ENCODE measurements at regions not wholly inside any gene's neighbourhood (a gene's known extent, or its start where the extent isn't known, plus 50 kb on each side); places are given as distances from the start of the nearest gene placed in this dataset.

- Histone ChIP-seq H3K4me1 (no peaks in the 10 kb centered on the region), H3K4me3 (no peak overlapping the region), H3K9me3 (no peaks in the 10 kb centered on the region), H3K9ac (ENCODE audit: low read depth in 2 of 2, low read length in 2 of 2) (no peak overlapping the region), H3K27ac (no peak overlapping the region), H3K36me3 (no peaks in the 10 kb centered on the region), H3K27me3 (no peaks in the 10 kb centered on the region)
- intact Hi-C loops (cut with DNase I): no loop called here
- TF ChIP-seq CTCF (IDR thresholded peaks at IDR 0.05): no peak
- DNase-seq: no peak
Measured at GRCh38 chr1:163761898-163762297, 440.1 kb downstream of the NUF2 start.

GRCh38 chr1:163766257-163766918 lies 444.6 kb downstream of the NUF2 start:
- Histone ChIP-seq H3K27ac (no peak overlapping the region), H3K9me3 (no peaks in the 10 kb centered on the region), H3K9ac (ENCODE audit: low read depth in 2 of 2, low read length in 2 of 2) (no peak overlapping the region), H3K27me3 (no peaks in the 10 kb centered on the region), H3K4me1 (no peaks in the 10 kb centered on the region), H3K36me3 (no peaks in the 10 kb centered on the region), H3K4me3 (no peak overlapping the region)
- intact Hi-C loops (cut with DNase I): no loop called here
- DNase-seq: no peak
- TF ChIP-seq CTCF (IDR thresholded peaks at IDR 0.05): no peak

GRCh38 chr1:163768576-163768975 lies 446.8 kb downstream of the NUF2 start:
- Histone ChIP-seq H3K27me3 (no peaks in the 10 kb centered on the region), H3K27ac (no peak overlapping the region), H3K9ac (ENCODE audit: low read depth in 2 of 2, low read length in 2 of 2) (no peak overlapping the region), H3K4me1 (no peaks in the 10 kb centered on the region), H3K9me3 (no peaks in the 10 kb centered on the region), H3K36me3 (no peaks in the 10 kb centered on the region), H3K4me3 (no peak overlapping the region)
- no peak for TF ChIP-seq CTCF (IDR thresholded peaks at IDR 0.05)
- no peak for DNase-seq
- intact Hi-C loops (cut with DNase I): no loop called here

- Histone ChIP-seq H3K9me3 (no peaks in the 10 kb centered on the region), H3K4me3 (no peak overlapping the region), H3K9ac (ENCODE audit: low read depth in 2 of 2, low read length in 2 of 2) (no peak overlapping the region), H3K27me3 (no peaks in the 10 kb centered on the region), H3K27ac (no peak overlapping the region), H3K4me1 (no peaks in the 10 kb centered on the region), H3K36me3 (no peaks in the 10 kb centered on the region)
- DNase-seq: no peak
- TF ChIP-seq CTCF (IDR thresholded peaks at IDR 0.05): no peak
- intact Hi-C loops (cut with DNase I): no loop called here
Measured at GRCh38 chr1:163770265-163770664, 448.5 kb downstream of the NUF2 start.

GRCh38 chr1:163771637-163772036 lies 449.9 kb downstream of the NUF2 start:
- Histone ChIP-seq H3K9ac (ENCODE audit: low read depth in 2 of 2, low read length in 2 of 2) (no peak overlapping the region), H3K9me3 (no peaks in the 10 kb centered on the region), H3K4me3 (no peak overlapping the region), H3K27ac (no peak overlapping the region), H3K4me1 (no peaks in the 10 kb centered on the region), H3K36me3 (no peaks in the 10 kb centered on the region), H3K27me3 (no peaks in the 10 kb centered on the region)
- intact Hi-C loops (cut with DNase I): no loop called here
- no peak for DNase-seq
- no peak for TF ChIP-seq CTCF (IDR thresholded peaks at IDR 0.05)
